NCI-H2196 (cell line): ENCODE measurements at regions not wholly inside any gene's neighbourhood (a gene's known extent, or its start where the extent isn't known, plus 50 kb on each side); places are given as distances from the start of the nearest gene placed in this dataset.

ENCODE experiments used
- DNase-seq: peaks from one replicate; lab custom pipeline; 2025; ENCODE audit not compliant: unreplicated experiment; lab: John Stamatoyannopoulos, UW

- DNase-seq: no peak
Measured at GRCh38 chr10:78759456-78760120, 309.2 kb upstream of the ZMIZ1 start.

- DNase-seq: no peak
Measured at GRCh38 chr10:78760463-78761310, 308.1 kb upstream of the ZMIZ1 start.

GRCh38 chr10:78761311-78761781, 307.4 kb upstream of the ZMIZ1 start:
- DNase-seq: no peak

GRCh38 chr10:78762086-78762630, 306.6 kb upstream of the ZMIZ1 start:
- DNase-seq: no peak

- no peak for DNase-seq
Measured at GRCh38 chr10:78763234-78763633, 305.5 kb upstream of the ZMIZ1 start.

- no peak for DNase-seq
Measured at GRCh38 chr10:78763651-78764395, 304.9 kb upstream of the ZMIZ1 start.

GRCh38 chr10:78764436-78764835, 304.3 kb upstream of the ZMIZ1 start:
- no peak for DNase-seq

- no peak for DNase-seq
Measured at GRCh38 chr10:78764846-78765430, 303.8 kb upstream of the ZMIZ1 start.

- no peak for DNase-seq
Measured at GRCh38 chr10:78765726-78766335, 302.9 kb upstream of the ZMIZ1 start.

- no peak for DNase-seq
Measured at GRCh38 chr10:78766603-78767002, 302.2 kb upstream of the ZMIZ1 start.

GRCh38 chr10:78768041-78768835, 300.5 kb upstream of the ZMIZ1 start:
- no peak for DNase-seq

- DNase-seq: no peak
Measured at GRCh38 chr10:78768876-78769275, 299.9 kb upstream of the ZMIZ1 start.

- DNase-seq: no peak
Measured at GRCh38 chr10:78769526-78769925, 299.2 kb upstream of the ZMIZ1 start.

- DNase-seq: no peak
Measured at GRCh38 chr10:78770167-78771090, 298.3 kb upstream of the ZMIZ1 start.

GRCh38 chr10:78771260-78771659, 297.5 kb upstream of the ZMIZ1 start:
- no peak for DNase-seq

GRCh38 chr10:78771808-78772455, 296.8 kb upstream of the ZMIZ1 start:
- DNase-seq: no peak

GRCh38 chr10:78772486-78772885, 296.3 kb upstream of the ZMIZ1 start:
- no peak for DNase-seq

GRCh38 chr10:78772986-78773530, 295.7 kb upstream of the ZMIZ1 start:
- no peak for DNase-seq
